PC-9 (cell line): ENCODE measurements at regions not wholly inside any gene's neighbourhood (a gene's known extent, or its start where the extent isn't known, plus 50 kb on each side); places are given as distances from the start of the nearest gene placed in this dataset.
A peak's percentile ranks its signal among the peaks of the same experiment; 100 is the strongest.

Experiments
- BruUV-seq: library from RNA; stranded (reverse); fragments of 400-500 nt; replicated peaks from 2 replicates; lab custom pipeline; 2021; lab: Mats Ljungman, UMichigan
- CTCF ChIA-PET: fragments of 300-600 bp; sonication (Branson Sonifier 250); formaldehyde crosslinking; loops from one replicate; lab custom pipeline; 2022; ENCODE audit warnings: antibody characterized with exemption; lab: Charles Lee
- POLR2A ChIA-PET: fragments of 300-600 bp; sonication (Branson Sonifier 250); formaldehyde crosslinking; loops from one replicate; lab custom pipeline; 2022; ENCODE audit warnings: antibody characterized with exemption; ENCODE audit not compliant: unreplicated experiment; lab: Charles Lee
- DNase-seq, 2 experiments: peaks; one replicate each; pipeline versions ENCODE4 v3.0.0 to v3.0.0-alpha.2; 2015 to 2022; ENCODE audit warnings: mixed read lengths in 1 of 2
- H2AFZ ChIP-seq: fragments of 200-600 bp; sonication (generic); 2 replicates; pipeline ENCODE4 v1.8.1; 2017; ENCODE audit warnings: antibody characterized with exemption
- H3F3A ChIP-seq: fragments of 200-600 bp; sonication (generic); 2 replicates; pipeline ENCODE4 v1.8.1; 2017; ENCODE audit warnings: antibody characterized with exemption, mild to moderate bottlenecking, low read depth; ENCODE audit not compliant: insufficient read depth
- H3K27ac ChIP-seq: fragments of 200-600 bp; sonication (generic); 2 replicates; pipeline ENCODE4 v1.6.1; 2016; ENCODE audit warnings: mixed run types
- H3K27me3 ChIP-seq: fragments of 200-600 bp; sonication (generic); 2 replicates; pipeline ENCODE4 v1.6.1; 2016; ENCODE audit warnings: low read depth, mixed run types; ENCODE audit not compliant: insufficient read depth
- H3K36me3 ChIP-seq: fragments of 200-600 bp; sonication (generic); 2 replicates; pipeline ENCODE4 v1.6.1; 2016; ENCODE audit warnings: low read depth, mixed run types
- H3K4me1 ChIP-seq: fragments of 200-600 bp; sonication (generic); replicated peaks from 2 replicates; pipeline ENCODE4 v1.6.1; 2016; ENCODE audit warnings: mixed run types; ENCODE audit not compliant: insufficient read depth
- H3K4me2 ChIP-seq: fragments of 200-600 bp; sonication (generic); 2 replicates; pipeline ENCODE4 v1.6.1; 2017; ENCODE audit warnings: mixed run types
- H3K4me3 ChIP-seq: fragments of 200-600 bp; sonication (generic); 2 replicates; pipeline ENCODE4 v1.6.1; 2016; ENCODE audit warnings: mixed run types
- H3K79me2 ChIP-seq: fragments of 200-600 bp; sonication (generic); 2 replicates; pipeline ENCODE4 v1.6.1; 2017; ENCODE audit warnings: low read depth, mixed run types
- H3K9me2 ChIP-seq: fragments of 200-600 bp; sonication (generic); 2 replicates; pipeline ENCODE4 v1.8.1; 2017; ENCODE audit warnings: mild to moderate bottlenecking; ENCODE audit not compliant: insufficient read depth
- H3K9me3 ChIP-seq: fragments of 200-600 bp; sonication (generic); 2 replicates; pipeline ENCODE4 v1.8.1; 2016; ENCODE audit warnings: low read depth; ENCODE audit not compliant: insufficient read depth
- H4K20me1 ChIP-seq: fragments of 200-600 bp; sonication (generic); 2 replicates; pipeline ENCODE4 v1.8.1; 2017; ENCODE audit not compliant: insufficient read depth
- CTCF ChIP-seq: fragments of 200-600 bp; sonication (generic); conservative IDR thresholded peaks from 2 replicates; pipeline ENCODE4 v1.6.1; 2017; ENCODE audit warnings: mixed run types, antibody characterized with exemption, mild to moderate bottlenecking, moderate library complexity
- EZH2 ChIP-seq: fragments of 200-600 bp; sonication (generic); IDR thresholded peaks from 2 replicates; pipeline ENCODE4 v1.8.0; 2017; ENCODE audit warnings: antibody characterized with exemption, low read depth
- intact Hi-C: fragments of 100-400 bp; cut with micrococcal nuclease; formaldehyde crosslinking; loops from one replicate; pipeline ENCODE4 v1.10.0; 2022; ENCODE audit not compliant: unreplicated experiment

GRCh38 chr1:98298319-98298718 is 363.2 kb upstream of the SNX7 start:
- no peaks in the 10 kb centered on the region for H3K79me2 ChIP-seq
- BruUV-seq: no TSS peak
- POLR2A ChIA-PET: no interaction called here
- no peak overlapping the region for H2AFZ ChIP-seq
- no peak overlapping the region for H3K27ac ChIP-seq
- no peaks in the 10 kb centered on the region for H3K27me3 ChIP-seq
- CTCF ChIA-PET: no interaction called here
- intact Hi-C loops: no loop called here
- H3K9me2 ChIP-seq: peaks cover 5% of the 10 kb centered on the region; the same call in 1 of the 2 replicates
- no peaks in the 10 kb centered on the region for H3K9me3 ChIP-seq
- H3K4me1 ChIP-seq: no peaks in the 10 kb centered on the region
- H3K4me2 ChIP-seq: no peak overlapping the region
- no peak for DNase-seq
- H3K36me3 ChIP-seq: no peaks in the 10 kb centered on the region
- H3F3A ChIP-seq: no peaks in the 10 kb centered on the region
- TF ChIP-seq CTCF (no peak), EZH2 (no peak)
- H3K4me3 ChIP-seq: no peak overlapping the region
- H4K20me1 ChIP-seq: no peaks in the 10 kb centered on the region

GRCh38 chr1:98296681-98297080 is 364.8 kb upstream of the SNX7 start:
- no peak overlapping the region for H3K27ac ChIP-seq
- intact Hi-C loops: no loop called here
- no peak overlapping the region for H2AFZ ChIP-seq

DNA sequence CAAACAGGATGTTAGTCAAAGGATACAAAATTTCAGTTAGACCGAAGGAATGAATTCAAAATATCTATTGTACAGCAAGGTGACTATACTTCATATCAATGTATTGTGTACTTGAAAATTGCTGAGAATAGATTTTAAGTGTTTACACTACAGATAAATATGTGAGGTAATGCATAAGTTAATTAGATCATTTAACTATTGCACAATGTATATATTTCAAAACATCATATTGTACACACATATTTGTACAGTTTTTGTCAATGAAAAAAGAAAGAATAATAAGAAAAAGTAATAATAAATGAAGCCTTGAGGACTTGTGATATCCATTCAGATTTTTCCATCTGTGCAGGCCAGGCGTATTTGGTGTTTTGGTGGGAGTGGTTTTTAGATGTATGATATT is 367.4 kb upstream of the SNX7 start:
- H3K9me3 ChIP-seq: no peaks in the 10 kb centered on the region
- ChIA-PET POLR2A (no interaction called here), CTCF (no interaction called here)
- H3F3A ChIP-seq: no peaks in the 10 kb centered on the region
- H3K36me3 ChIP-seq: no peaks in the 10 kb centered on the region
- no peak for DNase-seq
- H3K4me3 ChIP-seq: no peak overlapping the region
- peaks cover 16% of the 10 kb centered on the region for H3K9me2 ChIP-seq
- H3K4me1 ChIP-seq: 0 out of 2 replicates have a peak, but pooled peaks cover 7% of the 10 kb centered on the region
- H3K27me3 ChIP-seq: no peaks in the 10 kb centered on the region
- H3K4me2 ChIP-seq: no peak overlapping the region
- intact Hi-C loops: no loop called here
- H2AFZ ChIP-seq: no peak overlapping the region
- no peaks in the 10 kb centered on the region for H3K79me2 ChIP-seq
- no peaks in the 10 kb centered on the region for H4K20me1 ChIP-seq
- no peak overlapping the region for H3K27ac ChIP-seq
- TF ChIP-seq EZH2 (no peak), CTCF (no peak)
- no TSS peak for BruUV-seq

More at GRCh38 chr1:98296681-98297080, 364.8 kb upstream of the SNX7 start:
- H3K9me3 ChIP-seq: no peaks in the 10 kb centered on the region
- peak in 1 of 2 experiments; percentile 58 for DNase-seq
- H3K4me3 ChIP-seq: no peak overlapping the region
- POLR2A ChIA-PET: interaction anchor here (0.6 kb wide), 1 partner anchor 167 kb away, joined by 8 read pairs; no protein-coding TSS in a partner anchor
- H3K9me2 ChIP-seq: peaks cover 5% of the 10 kb centered on the region; the same call in 1 of the 2 replicates
- H3K36me3 ChIP-seq: no peaks in the 10 kb centered on the region
- no peak overlapping the region for H3K4me2 ChIP-seq
- no peaks in the 10 kb centered on the region for H4K20me1 ChIP-seq
- CTCF ChIA-PET: no interaction called here
- H3F3A ChIP-seq: no peaks in the 10 kb centered on the region
- BruUV-seq: no TSS peak
- TF ChIP-seq EZH2 (no peak), CTCF (no peak)
- H3K4me1 ChIP-seq: 0 out of 2 replicates have a peak, but pooled peaks cover 7% of the 10 kb centered on the region
- no peaks in the 10 kb centered on the region for H3K79me2 ChIP-seq
- H3K27me3 ChIP-seq: no peaks in the 10 kb centered on the region
